HG03442 (cell line): ENCODE measurements at regions not wholly inside any gene's neighbourhood (a gene's known extent, or its start where the extent isn't known, plus 50 kb on each side); places are given as distances from the start of the nearest gene placed in this dataset.
"Not testable (repeated sequence)": the region's sequence is repeated elsewhere in the genome, so short reads cannot be mapped to it uniquely, and the experiment has no call there.

ENCODE experiments used
- ATAC-seq: cut with Tn5 transposase; IDR thresholded peaks from one replicate; pipeline ENCODE4 v1.9.1; 2021; ENCODE audit warnings: mild to moderate bottlenecking, moderate library complexity; ENCODE audit not compliant: unreplicated experiment

- ATAC-seq, result no peak
Measured at GRCh38 chr4:187098429-187098828, 374.8 kb upstream of the FAT1 start.

- no peak for ATAC-seq
Measured at GRCh38 chr4:187103351-187103750, 379.7 kb upstream of the FAT1 start.

GRCh38 chr4:187108845-187109244 is 385.2 kb upstream of the FAT1 start:
- no peak for ATAC-seq

- ATAC-seq, result no peak
Measured at GRCh38 chr4:187109636-187110035, 386.0 kb upstream of the FAT1 start.

DNA sequence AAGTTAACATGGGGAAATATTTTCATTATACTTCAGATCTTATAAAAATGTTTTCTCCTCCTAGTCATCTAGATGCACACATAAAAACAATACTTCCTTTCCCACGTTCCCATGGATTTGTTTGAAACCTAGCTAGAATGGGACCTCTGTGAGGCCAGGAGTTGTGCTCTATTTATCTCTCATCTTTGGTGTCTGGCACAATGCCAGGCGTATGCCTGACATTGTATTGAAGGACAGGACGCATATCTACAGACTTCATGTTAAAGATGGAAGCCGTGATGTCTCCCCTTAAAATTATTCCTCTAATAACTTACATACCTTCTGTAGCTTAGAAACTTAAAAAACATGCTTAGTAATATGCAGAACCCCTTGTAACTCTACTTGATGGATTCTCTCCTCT is 394.5 kb upstream of the FAT1 start:
- no peak for ATAC-seq

DNA sequence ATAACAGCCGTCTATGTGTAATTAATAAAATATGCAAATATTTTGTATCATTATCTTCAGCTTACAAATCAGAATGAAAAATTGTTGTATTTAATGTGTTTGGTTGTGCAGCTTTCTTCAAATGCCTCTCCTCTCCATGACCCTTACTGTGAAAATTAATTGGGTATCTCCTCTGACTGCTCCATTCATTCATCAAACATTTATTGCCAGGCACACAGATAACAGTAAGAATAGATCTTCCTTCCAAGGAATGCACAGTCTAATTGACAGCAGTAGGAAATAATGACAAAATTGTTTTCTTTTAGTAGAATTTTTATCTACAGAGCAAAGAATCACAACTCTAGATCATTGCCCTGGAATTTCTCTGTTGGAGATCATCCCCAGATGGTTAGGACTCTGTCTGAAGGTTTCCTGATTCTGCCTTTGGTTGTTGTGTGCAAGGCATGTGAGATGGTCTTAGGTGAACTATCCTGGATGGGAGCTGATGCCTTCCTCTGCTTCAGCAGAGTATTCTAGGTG is 395.0 kb upstream of the FAT1 start:
- ATAC-seq, result no peak

DNA sequence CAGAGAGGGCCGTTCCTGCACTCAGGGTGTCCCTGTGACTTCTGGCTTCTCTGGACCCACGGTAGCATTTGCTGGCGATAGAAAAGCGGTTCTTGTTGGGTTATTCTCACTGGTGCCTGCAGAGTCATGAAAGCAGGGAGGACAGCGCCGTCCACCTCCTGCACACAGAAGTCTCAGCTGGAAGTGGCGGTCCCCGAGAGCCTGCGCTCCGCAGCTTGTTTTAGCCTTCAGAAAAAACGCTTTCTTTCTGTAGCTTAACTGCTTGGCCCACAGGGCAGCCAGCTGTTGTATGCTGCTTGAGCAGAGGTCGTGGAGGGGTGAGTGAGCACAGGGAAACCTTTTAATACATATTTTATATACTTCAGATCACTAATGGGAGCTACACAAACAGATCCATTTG is 400.7 kb upstream of the FAT1 start:
- no peak for ATAC-seq

- ATAC-seq, result no peak
Measured at GRCh38 chr4:187125062-187125461, 401.4 kb upstream of the FAT1 start.

DNA sequence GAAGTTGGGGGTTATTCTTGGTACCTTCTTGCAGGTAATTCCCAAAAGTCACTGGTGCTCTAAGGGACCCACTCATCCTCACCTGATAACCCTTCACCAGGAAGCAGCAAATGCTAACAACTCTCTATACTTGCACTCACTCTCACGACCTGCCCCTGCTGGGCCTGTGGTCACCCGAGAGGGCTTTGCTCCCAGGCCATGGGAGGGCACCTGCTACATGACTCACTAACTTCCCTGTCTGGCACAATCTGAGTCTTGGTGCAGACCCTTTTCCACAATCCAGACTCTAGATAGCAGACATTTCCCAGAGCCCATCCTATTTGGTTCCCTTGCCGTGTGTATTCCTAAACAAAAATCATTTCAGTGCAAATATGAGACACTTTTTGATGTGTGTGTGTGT is 403.8 kb upstream of the FAT1 start:
- no peak for ATAC-seq

GRCh38 chr4:187128222-187128621 is 404.6 kb upstream of the FAT1 start:
- no peak for ATAC-seq

GRCh38 chr4:187128976-187129375 is 405.3 kb upstream of the FAT1 start:
- ATAC-seq, result no peak

DNA sequence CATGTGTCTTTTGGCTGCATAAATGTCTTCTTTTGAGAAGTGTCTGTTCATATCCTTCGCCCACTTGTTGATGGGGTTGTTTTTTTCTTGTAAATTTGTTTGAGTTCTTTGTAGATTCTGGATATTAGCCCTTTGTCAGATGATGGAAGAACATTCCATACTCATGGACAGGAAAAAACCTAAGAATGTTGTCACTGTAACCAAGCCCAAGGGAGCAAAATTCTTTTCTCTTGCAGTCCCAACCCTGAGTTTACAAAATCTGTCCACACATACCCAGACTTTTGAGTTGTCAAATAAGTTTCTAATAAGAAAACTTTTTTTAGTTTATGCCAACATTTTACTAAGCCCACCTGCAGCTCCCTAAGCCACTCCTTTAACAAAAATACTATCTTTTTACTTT is 408.2 kb upstream of the FAT1 start:
- not testable (repeated sequence) for ATAC-seq

DNA sequence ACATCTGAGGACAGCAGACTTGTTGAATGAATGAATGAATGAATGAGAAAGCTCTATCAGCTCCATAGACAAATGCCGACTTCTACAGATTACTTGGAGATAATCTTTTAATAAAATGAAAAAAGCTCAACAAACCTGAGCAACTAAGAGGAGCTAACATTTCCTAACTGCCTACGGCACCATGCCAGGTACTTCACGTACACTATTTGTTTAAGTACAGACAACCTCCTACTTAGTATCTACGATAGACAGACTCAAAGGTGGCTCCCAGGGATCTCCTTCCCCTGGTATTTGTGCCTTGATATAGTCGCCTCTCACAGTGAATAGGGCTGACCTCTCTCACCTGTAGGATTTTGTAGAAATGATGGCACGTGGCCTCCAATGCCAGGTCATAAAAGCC is 412.2 kb upstream of the FAT1 start:
- no peak for ATAC-seq

- no peak for ATAC-seq
Measured at GRCh38 chr4:187139141-187139540, 415.5 kb upstream of the FAT1 start.

DNA sequence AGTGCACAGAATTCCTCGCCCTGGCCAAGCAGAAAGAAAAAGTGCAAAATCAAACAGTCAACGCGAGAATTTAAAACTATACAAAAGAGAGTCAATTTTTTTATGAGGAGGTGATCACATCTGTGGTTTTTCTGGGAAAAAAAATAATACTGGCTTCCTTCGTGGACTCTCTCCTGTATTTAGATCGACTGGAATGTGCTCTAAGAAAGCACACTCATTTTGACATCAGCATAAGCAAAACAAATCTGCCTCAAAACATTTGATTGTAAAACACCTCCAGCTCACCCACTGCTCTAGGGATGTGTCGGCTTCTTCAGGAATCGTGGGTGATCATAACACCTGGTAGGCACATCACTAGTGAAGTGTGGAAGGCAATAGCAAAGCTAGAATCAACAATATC is 417.4 kb upstream of the FAT1 start:
- ATAC-seq, result no peak

GRCh38 chr4:187149229-187149945 is 425.7 kb upstream of the FAT1 start:
- ATAC-seq, result no peak

GRCh38 chr4:187157380-187157958 is 433.8 kb upstream of the FAT1 start:
- no peak for ATAC-seq

GRCh38 chr4:187158003-187158402 is 434.3 kb upstream of the FAT1 start:
- no peak for ATAC-seq

- ATAC-seq, result no peak
Measured at GRCh38 chr4:187160486-187160885, 436.8 kb upstream of the FAT1 start.

GRCh38 chr4:187166886-187167512 is 443.3 kb upstream of the FAT1 start:
- ATAC-seq, result no peak

- no peak for ATAC-seq
Measured at GRCh38 chr4:187171706-187172339, 448.2 kb upstream of the FAT1 start.

DNA sequence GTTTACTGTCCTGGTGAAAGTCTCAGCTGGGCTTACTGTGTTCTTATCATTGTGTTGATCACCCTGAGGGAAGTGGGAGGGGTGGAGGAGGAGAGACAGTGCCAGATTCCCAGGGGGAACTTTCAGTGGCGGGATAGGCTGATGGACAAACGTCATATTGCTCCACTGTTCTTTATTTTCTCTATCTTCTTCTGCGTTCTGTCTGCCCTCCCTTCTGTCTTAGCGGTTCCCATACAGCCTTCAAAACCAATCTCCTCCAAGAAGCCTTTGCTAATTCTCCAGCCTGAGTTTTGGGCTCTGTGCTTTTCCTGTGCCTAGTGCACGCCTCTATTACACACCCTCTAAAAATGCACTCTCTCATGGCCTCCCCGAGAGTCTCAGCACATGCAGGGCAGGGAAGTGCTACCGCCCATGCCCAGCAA is 448.7 kb upstream of the FAT1 start:
- no peak for ATAC-seq
